ENCODE measurements at regions not wholly inside any gene's neighbourhood (a gene's known extent, or its start where the extent isn't known, plus 50 kb on each side); places are given as distances from the start of the nearest gene placed in this dataset.

GRCh38 chr6:91094341-91094740 is 507.5 kb upstream of the MAP3K7 start:
- H4K20me1 ChIP-seq (ENCODE audit: insufficient read depth, low read length) = no peaks in the 10 kb centered on the region
- H3F3A ChIP-seq (ENCODE audit: insufficient read depth, low read length) = no peaks in the 10 kb centered on the region
- no peak overlapping the region for H3K4me2 ChIP-seq (ENCODE audit: low read depth, low read length)
- H3K79me2 ChIP-seq (ENCODE audit: low read length) = no peaks in the 10 kb centered on the region
- no peaks in the 10 kb centered on the region for H3K27me3 ChIP-seq (replicated peaks; ENCODE audit: insufficient read depth, low read length)
- DNase-seq = no peak
- H3K4me3 ChIP-seq (ENCODE audit: low read length) = no peak overlapping the region
- no peaks in the 10 kb centered on the region for H3K36me3 ChIP-seq (replicated peaks; ENCODE audit: insufficient read depth, low read length)
- TF ChIP-seq EZH2phosphoT487 (IDR thresholded peaks at IDR 0.05; ENCODE audit: low read length) (no peak), EZH2 (optimal IDR thresholded peaks at IDR 0.05; ENCODE audit: low read depth, low read length) (no peak), CTCF (IDR thresholded peaks at IDR 0.05; ENCODE audit: low read length) (no peak)
- H3K9me3 ChIP-seq (replicated peaks; ENCODE audit: insufficient read depth, low read length) = no peaks in the 10 kb centered on the region
- H3K9me2 ChIP-seq (replicated peaks; ENCODE audit: insufficient read depth, low read length) = no peaks in the 10 kb centered on the region
- no peak overlapping the region for H3K9ac ChIP-seq (ENCODE audit: low read length)
- no peaks in the 10 kb centered on the region for H3K4me1 ChIP-seq (ENCODE audit: low read length)
- no peak overlapping the region for H2AFZ ChIP-seq (ENCODE audit: low read length)
- H3K27ac ChIP-seq (ENCODE audit: low read length) = no peak overlapping the region

- DNase-seq = no peak
- TF ChIP-seq EZH2 (optimal IDR thresholded peaks at IDR 0.05; ENCODE audit: low read depth, low read length) (no peak), CTCF (IDR thresholded peaks at IDR 0.05; ENCODE audit: low read length) (no peak), EZH2phosphoT487 (IDR thresholded peaks at IDR 0.05; ENCODE audit: low read length) (no peak)
- Histone ChIP-seq H2AFZ (ENCODE audit: low read length) (no peak overlapping the region), H3K36me3 (replicated peaks; ENCODE audit: insufficient read depth, low read length) (no peaks in the 10 kb centered on the region), H3K9me2 (replicated peaks; ENCODE audit: insufficient read depth, low read length) (no peaks in the 10 kb centered on the region), H3K9me3 (replicated peaks; ENCODE audit: insufficient read depth, low read length) (no peaks in the 10 kb centered on the region), H3K4me1 (ENCODE audit: low read length) (no peaks in the 10 kb centered on the region), H3K79me2 (ENCODE audit: low read length) (no peaks in the 10 kb centered on the region), H3K9ac (ENCODE audit: low read length) (no peak overlapping the region), H4K20me1 (ENCODE audit: insufficient read depth, low read length) (no peaks in the 10 kb centered on the region), H3K27ac (ENCODE audit: low read length) (no peak overlapping the region), H3K4me3 (ENCODE audit: low read length) (no peak overlapping the region), H3K27me3 (replicated peaks; ENCODE audit: insufficient read depth, low read length) (no peaks in the 10 kb centered on the region), H3F3A (ENCODE audit: insufficient read depth, low read length) (no peaks in the 10 kb centered on the region), H3K4me2 (ENCODE audit: low read depth, low read length) (no peak overlapping the region)
Measured at GRCh38 chr6:91088976-91089375, 502.1 kb upstream of the MAP3K7 start.

GRCh38 chr6:91088515-91088914 is 501.6 kb upstream of the MAP3K7 start:
- no peak overlapping the region for H3K9ac ChIP-seq (ENCODE audit: low read length)
- H3F3A ChIP-seq (ENCODE audit: insufficient read depth, low read length) = no peaks in the 10 kb centered on the region
- H3K4me1 ChIP-seq (ENCODE audit: low read length) = no peaks in the 10 kb centered on the region
- no peaks in the 10 kb centered on the region for H3K9me2 ChIP-seq (replicated peaks; ENCODE audit: insufficient read depth, low read length)
- TF ChIP-seq EZH2 (optimal IDR thresholded peaks at IDR 0.05; ENCODE audit: low read depth, low read length) = no peak
- no peak for TF ChIP-seq EZH2phosphoT487 (IDR thresholded peaks at IDR 0.05; ENCODE audit: low read length)
- TF ChIP-seq CTCF (IDR thresholded peaks at IDR 0.05; ENCODE audit: low read length) = no peak
- no peak for DNase-seq
- H3K4me2 ChIP-seq (ENCODE audit: low read depth, low read length) = no peak overlapping the region
- no peaks in the 10 kb centered on the region for H3K36me3 ChIP-seq (replicated peaks; ENCODE audit: insufficient read depth, low read length)
- H3K27me3 ChIP-seq (replicated peaks; ENCODE audit: insufficient read depth, low read length) = no peaks in the 10 kb centered on the region
- H3K79me2 ChIP-seq (ENCODE audit: low read length) = no peaks in the 10 kb centered on the region
- H3K9me3 ChIP-seq (replicated peaks; ENCODE audit: insufficient read depth, low read length) = no peaks in the 10 kb centered on the region
- no peaks in the 10 kb centered on the region for H4K20me1 ChIP-seq (ENCODE audit: insufficient read depth, low read length)
- no peak overlapping the region for H2AFZ ChIP-seq (ENCODE audit: low read length)
- H3K4me3 ChIP-seq (ENCODE audit: low read length) = no peak overlapping the region
- H3K27ac ChIP-seq (ENCODE audit: low read length) = no peak overlapping the region

All from MM.1S (cell line).